ENCODE measurements at regions not wholly inside any gene's neighbourhood (a gene's known extent, or its start where the extent isn't known, plus 50 kb on each side); places are given as distances from the start of the nearest gene placed in this dataset.

GRCh38 chr15:31587583-31587982, 260.9 kb downstream of the KLF13 start:
- Histone ChIP-seq H3K27me3 (no peaks in the 10 kb centered on the region), H3K36me3 (no peaks in the 10 kb centered on the region), H3K9me3 (peaks cover 0 to 8% (median 6%) of the 10 kb centered on the region in 3 donors), H3K4me1 (no peaks in the 10 kb centered on the region), H3K4me3 (no peak overlapping the region), H3K27ac (no peak overlapping the region)
- intact Hi-C loops (cut with DNase I; ENCODE audit: low total_unique reads) = no loop called here
- TF ChIP-seq, protein P1, sequence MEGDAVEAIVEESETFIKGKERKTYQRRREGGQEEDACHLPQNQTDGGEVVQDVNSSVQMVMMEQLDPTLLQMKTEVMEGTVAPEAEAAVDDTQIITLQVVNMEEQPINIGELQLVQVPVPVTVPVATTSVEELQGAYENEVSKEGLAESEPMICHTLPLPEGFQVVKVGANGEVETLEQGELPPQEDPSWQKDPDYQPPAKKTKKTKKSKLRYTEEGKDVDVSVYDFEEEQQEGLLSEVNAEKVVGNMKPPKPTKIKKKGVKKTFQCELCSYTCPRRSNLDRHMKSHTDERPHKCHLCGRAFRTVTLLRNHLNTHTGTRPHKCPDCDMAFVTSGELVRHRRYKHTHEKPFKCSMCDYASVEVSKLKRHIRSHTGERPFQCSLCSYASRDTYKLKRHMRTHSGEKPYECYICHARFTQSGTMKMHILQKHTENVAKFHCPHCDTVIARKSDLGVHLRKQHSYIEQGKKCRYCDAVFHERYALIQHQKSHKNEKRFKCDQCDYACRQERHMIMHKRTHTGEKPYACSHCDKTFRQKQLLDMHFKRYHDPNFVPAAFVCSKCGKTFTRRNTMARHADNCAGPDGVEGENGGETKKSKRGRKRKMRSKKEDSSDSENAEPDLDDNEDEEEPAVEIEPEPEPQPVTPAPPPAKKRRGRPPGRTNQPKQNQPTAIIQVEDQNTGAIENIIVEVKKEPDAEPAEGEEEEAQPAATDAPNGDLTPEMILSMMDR (IDR thresholded peaks at IDR 0.05) = no peak
- DNase-seq = no peak

DNA sequence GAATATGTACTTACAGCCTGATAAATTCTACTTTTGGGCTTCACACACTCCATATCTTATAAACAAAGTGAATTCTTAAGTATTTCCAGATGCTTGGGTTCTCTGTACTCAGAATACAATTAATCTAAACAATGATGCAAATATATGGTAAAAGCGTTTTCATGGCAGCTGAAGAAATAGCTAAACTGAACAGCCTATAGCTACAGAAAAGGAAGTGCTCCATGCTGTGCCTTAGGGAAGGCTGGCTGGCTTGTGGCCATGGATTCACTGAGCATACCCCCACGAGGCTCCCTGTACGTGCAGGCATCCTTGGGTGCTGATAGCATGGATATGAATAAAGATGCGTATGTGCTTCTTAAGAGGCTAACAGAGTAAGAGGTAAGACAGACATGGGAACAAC, 264.0 kb downstream of the KLF13 start:
- intact Hi-C loops (cut with DNase I; ENCODE audit: low total_unique reads) = no loop called here
- TF ChIP-seq, protein P1 (IDR thresholded peaks at IDR 0.05) = no peak

DNA sequence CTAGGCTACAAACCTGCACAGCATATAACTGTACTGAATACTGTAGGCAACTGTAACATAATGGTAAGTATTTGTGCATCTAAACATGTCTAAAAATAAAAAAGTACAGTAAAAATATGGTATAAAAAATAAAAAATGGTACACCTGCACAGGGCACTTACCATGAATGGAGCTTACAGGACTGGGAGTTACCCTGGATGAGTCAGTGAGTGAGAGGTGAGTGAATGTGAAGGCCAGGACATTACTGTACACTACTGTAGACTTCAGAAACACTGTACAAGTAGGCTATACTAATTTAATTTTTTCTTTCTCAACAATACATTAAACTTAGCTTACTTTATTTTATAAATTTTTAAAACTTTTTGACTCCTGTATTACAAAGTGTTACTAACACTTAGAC, 265.3 kb downstream of the KLF13 start:
- Histone ChIP-seq H3K9me3 (peaks cover 0 to 6% (median 0%) of the 10 kb centered on the region in 3 donors), H3K27me3 (no peaks in the 10 kb centered on the region), H3K27ac (no peak overlapping the region), H3K4me1 (no peaks in the 10 kb centered on the region), H3K36me3 (no peaks in the 10 kb centered on the region), H3K4me3 (no peak overlapping the region)
- TF ChIP-seq, protein P1 (IDR thresholded peaks at IDR 0.05) = no peak
- intact Hi-C loops (cut with DNase I; ENCODE audit: low total_unique reads) = no loop called here
- DNase-seq = no peak

More for the DNA sequence above, 264.0 kb downstream of the KLF13 start:
- Histone ChIP-seq H3K4me1 (no peaks in the 10 kb centered on the region), H3K27me3 (no peaks in the 10 kb centered on the region), H3K36me3 (no peaks in the 10 kb centered on the region), H3K27ac (no peak overlapping the region), H3K9me3 (peaks cover 0 to 6% (median 0%) of the 10 kb centered on the region in 3 donors), H3K4me3 (no peak overlapping the region)
- no peak for DNase-seq

DNA sequence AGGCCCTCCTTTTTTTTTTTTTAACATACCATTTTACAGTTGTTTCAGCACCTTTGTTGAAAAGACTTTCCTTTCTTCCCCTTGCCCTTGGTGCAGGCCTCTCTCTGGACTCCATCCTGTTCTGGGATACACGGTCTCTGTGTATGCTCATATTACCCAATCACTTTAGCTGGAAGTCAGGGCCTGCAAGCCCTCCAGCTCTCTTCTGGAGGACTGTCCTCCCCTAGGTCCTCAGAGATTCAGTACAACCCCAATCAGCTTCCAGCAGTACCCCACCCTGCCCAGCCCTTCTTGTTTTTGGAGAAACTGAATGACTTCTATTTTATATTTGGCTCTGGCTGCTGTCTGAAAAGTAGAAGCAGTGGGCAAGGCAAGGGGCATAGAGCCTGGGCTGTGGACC, 270.8 kb downstream of the KLF13 start:
- intact Hi-C loops (cut with DNase I; ENCODE audit: low total_unique reads) = no loop called here
- TF ChIP-seq, protein P1 (IDR thresholded peaks at IDR 0.05) = no peak
- H3K9me3 ChIP-seq = no peaks in the 10 kb centered on the region
- H3K27ac ChIP-seq = no peak overlapping the region
- no peak overlapping the region for H3K4me3 ChIP-seq
- H3K36me3 ChIP-seq = no peaks in the 10 kb centered on the region
- H3K27me3 ChIP-seq = no peaks in the 10 kb centered on the region
- no peak for DNase-seq
- H3K4me1 ChIP-seq = no peaks in the 10 kb centered on the region

GRCh38 chr15:31598620-31599019, 272.0 kb downstream of the KLF13 start:
- TF ChIP-seq, protein P1 (IDR thresholded peaks at IDR 0.05) = no peak
- intact Hi-C loops (cut with DNase I; ENCODE audit: low total_unique reads) = no loop called here
- peaks cover 0 to 11% (median 0%) of the 10 kb centered on the region in 3 donors for H3K9me3 ChIP-seq
- no peak overlapping the region for H3K4me3 ChIP-seq
- no peak overlapping the region for H3K27ac ChIP-seq
- no peaks in the 10 kb centered on the region for H3K36me3 ChIP-seq
- no peak for DNase-seq
- H3K27me3 ChIP-seq = no peaks in the 10 kb centered on the region
- H3K4me1 ChIP-seq = no peaks in the 10 kb centered on the region

GRCh38 chr15:31605467-31605931, 278.9 kb downstream of the KLF13 start:
- Histone ChIP-seq H3K36me3 (no peaks in the 10 kb centered on the region), H3K27ac (no peak overlapping the region), H3K4me3 (no peak overlapping the region), H3K27me3 (no peaks in the 10 kb centered on the region), H3K4me1 (peaks cover 0 to 5% (median 0%) of the 10 kb centered on the region in 4 donors), H3K9me3 (peaks cover 0 to 12% (median 0%) of the 10 kb centered on the region in 3 donors)
- TF ChIP-seq, protein P1 (IDR thresholded peaks at IDR 0.05) = no peak
- DNase-seq = no peak
- intact Hi-C loops (cut with DNase I; ENCODE audit: low total_unique reads) = no loop called here

Data from tibial artery (tissue), 4 donors.